Osteocyte (in vitro differentiated cells): ENCODE measurements at regions not wholly inside any gene's neighbourhood (a gene's known extent, or its start where the extent isn't known, plus 50 kb on each side); places are given as distances from the start of the nearest gene placed in this dataset.
A peak's percentile ranks its signal among the peaks of the same experiment; 100 is the strongest.
"Not testable (repeated sequence)": the region's sequence is repeated elsewhere in the genome, so short reads cannot be mapped to it uniquely, and the experiment has no call there.

Experiments
- DNase-seq: peaks from one replicate; pipeline ENCODE4 v3.0.0; 2021; ENCODE audit warnings: mixed read lengths; ENCODE audit not compliant: unreplicated experiment; ENCODE audit errors: extremely low spot score
- H3K27ac Mint-ChIP-seq: one replicate; pipeline ENCODE4 v1.8.0; 2021; ENCODE audit warnings: mild to moderate bottlenecking, mixed read lengths; ENCODE audit not compliant: unreplicated experiment
- H3K27me3 Mint-ChIP-seq: one replicate; pipeline ENCODE4 v1.8.0; 2021; ENCODE audit warnings: mixed read lengths; ENCODE audit not compliant: unreplicated experiment
- H3K36me3 Mint-ChIP-seq: one replicate; pipeline ENCODE4 v1.8.0; 2021; ENCODE audit warnings: mixed read lengths; ENCODE audit not compliant: unreplicated experiment
- H3K4me1 Mint-ChIP-seq: one replicate; pipeline ENCODE4 v1.8.0; 2021; ENCODE audit warnings: mixed read lengths; ENCODE audit not compliant: unreplicated experiment
- H3K4me3 Mint-ChIP-seq: one replicate; pipeline ENCODE4 v1.8.0; 2021; ENCODE audit warnings: mild to moderate bottlenecking, moderate library complexity, mixed read lengths; ENCODE audit not compliant: unreplicated experiment
- H3K9me3 Mint-ChIP-seq: one replicate; pipeline ENCODE4 v1.8.0; 2021; ENCODE audit warnings: mixed read lengths; ENCODE audit not compliant: unreplicated experiment
- CTCF ChIP-seq: fragments of 200-600 bp; sonication (generic); IDR thresholded peaks from 2 replicates; pipeline ENCODE4 v1.5.0; 2021; ENCODE audit warnings: antibody characterized with exemption, mild to moderate bottlenecking, moderate library complexity

- no peak overlapping the region for H3K27ac Mint-ChIP-seq
- H3K4me3 Mint-ChIP-seq = no peak overlapping the region
- no peaks in the 10 kb centered on the region for H3K27me3 Mint-ChIP-seq
- no peaks in the 10 kb centered on the region for H3K36me3 Mint-ChIP-seq
- no peaks in the 10 kb centered on the region for H3K4me1 Mint-ChIP-seq
- DNase-seq = no peak
- TF ChIP-seq CTCF = no peak
- peaks cover 26% of the 10 kb centered on the region for H3K9me3 Mint-ChIP-seq
Observed at GRCh38 chr19:28359431-28360414, 853.2 kb downstream of the UQCRFS1 start.

GRCh38 chr19:28358633-28359032, 854.3 kb downstream of the UQCRFS1 start:
- Mint-ChIP-seq H3K9me3 (peaks cover 29% of the 10 kb centered on the region), H3K27me3 (no peaks in the 10 kb centered on the region), H3K27ac (no peak overlapping the region), H3K4me3 (no peak overlapping the region), H3K4me1 (no peaks in the 10 kb centered on the region), H3K36me3 (no peaks in the 10 kb centered on the region)
- TF ChIP-seq CTCF = no peak
- no peak for DNase-seq

GRCh38 chr19:28351761-28352160, 861.2 kb downstream of the UQCRFS1 start:
- TF ChIP-seq CTCF = no peak
- Mint-ChIP-seq H3K27ac (no peak overlapping the region), H3K4me3 (no peak overlapping the region), H3K4me1 (no peaks in the 10 kb centered on the region), H3K27me3 (no peaks in the 10 kb centered on the region), H3K9me3 (peaks cover 38% of the 10 kb centered on the region), H3K36me3 (no peaks in the 10 kb centered on the region)
- DNase-seq = no peak

- H3K27me3 Mint-ChIP-seq, H3K27ac Mint-ChIP-seq, H3K36me3 Mint-ChIP-seq, DNase-seq, H3K4me3 Mint-ChIP-seq, H3K4me1 Mint-ChIP-seq: not testable (repeated sequence)
- H3K9me3 Mint-ChIP-seq = peaks cover 40% of the 10 kb centered on the region
Observed at GRCh38 chr19:28351321-28351720, 861.6 kb downstream of the UQCRFS1 start.

- H3K4me1 Mint-ChIP-seq = no peaks in the 10 kb centered on the region
- TF ChIP-seq CTCF = no peak
- H3K27ac Mint-ChIP-seq = no peak overlapping the region
- no peak overlapping the region for H3K4me3 Mint-ChIP-seq
- no peaks in the 10 kb centered on the region for H3K27me3 Mint-ChIP-seq
- DNase-seq = peak; percentile 59
- H3K36me3 Mint-ChIP-seq = no peaks in the 10 kb centered on the region
- peaks cover 40% of the 10 kb centered on the region for H3K9me3 Mint-ChIP-seq
Observed at GRCh38 chr19:28350673-28351072, 862.3 kb downstream of the UQCRFS1 start.
